COLO668 (cell line): ENCODE measurements at regions not wholly inside any gene's neighbourhood (a gene's known extent, or its start where the extent isn't known, plus 50 kb on each side); places are given as distances from the start of the nearest gene placed in this dataset.
A peak's percentile ranks its signal among the peaks of the same experiment; 100 is the strongest.
"Not testable (repeated sequence)": the region's sequence is repeated elsewhere in the genome, so short reads cannot be mapped to it uniquely, and the experiment has no call there.

Experiments used
- DNase-seq: peaks from one replicate; lab custom pipeline; 2025; ENCODE audit not compliant: unreplicated experiment; lab: John Stamatoyannopoulos, UW

GRCh38 chr12:89161557-89161956 is 190.7 kb downstream of the DUSP6 start:
- DNase-seq: no peak

- DNase-seq: no peak
These were observed 191.6 kb downstream of the DUSP6 start for GRCh38 chr12:89160716-89161123.

GRCh38 chr12:89157413-89157812 is 194.9 kb downstream of the DUSP6 start:
- DNase-seq: peak; percentile 38

- DNase-seq: no peak
These were observed 195.4 kb downstream of the DUSP6 start for GRCh38 chr12:89156862-89157262.

GRCh38 chr12:89156340-89156739 is 196.0 kb downstream of the DUSP6 start:
- no peak for DNase-seq

GRCh38 chr12:89155826-89156225 is 196.5 kb downstream of the DUSP6 start:
- DNase-seq: no peak

GRCh38 chr12:89154743-89155499 is 197.4 kb downstream of the DUSP6 start:
- no peak for DNase-seq

GRCh38 chr12:89153341-89153740 is 199.0 kb downstream of the DUSP6 start:
- no peak for DNase-seq

GRCh38 chr12:89151536-89151935 is 200.8 kb downstream of the DUSP6 start:
- DNase-seq: no peak

- DNase-seq: not testable (repeated sequence)
These were observed 201.5 kb downstream of the DUSP6 start for GRCh38 chr12:89150789-89151188.

- no peak for DNase-seq
These were observed 211.6 kb downstream of the DUSP6 start for GRCh38 chr12:89140602-89141238.

GRCh38 chr12:89140141-89140540 is 212.2 kb downstream of the DUSP6 start:
- DNase-seq: no peak

- no peak for DNase-seq
These were observed 212.9 kb downstream of the DUSP6 start for GRCh38 chr12:89139390-89139789.

- no peak for DNase-seq
These were observed 214.1 kb downstream of the DUSP6 start for GRCh38 chr12:89138048-89138852.

- DNase-seq: no peak
These were observed 216.2 kb downstream of the DUSP6 start for GRCh38 chr12:89135976-89136634.

- peak; percentile 26 for DNase-seq
These were observed 218.0 kb downstream of the DUSP6 start for GRCh38 chr12:89134213-89134770.

- DNase-seq: no peak
These were observed 223.0 kb downstream of the DUSP6 start for GRCh38 chr12:89129167-89129870.

- no peak for DNase-seq
These were observed 225.6 kb downstream of the DUSP6 start for GRCh38 chr12:89126712-89127111.

GRCh38 chr12:89122852-89123251 is 229.4 kb downstream of the DUSP6 start:
- DNase-seq: no peak

- DNase-seq: peak; percentile 20
These were observed 234.8 kb downstream of the DUSP6 start for GRCh38 chr12:89117448-89118034.
